Naive B cell (primary cell): ENCODE measurements at regions not wholly inside any gene's neighbourhood (a gene's known extent, or its start where the extent isn't known, plus 50 kb on each side); places are given as distances from the start of the nearest gene placed in this dataset.
A peak's percentile ranks its signal among the peaks of the same experiment; 100 is the strongest.

ENCODE experiments used
- ATAC-seq, 2 donors: fragments of 150-1000 bp; cut with Tn5 transposase; 2 replicates each; pipeline ENCODE4 v1.10.0; 2021; ENCODE audit warnings: low read depth in 2 of 2, mild to moderate bottlenecking in 2 of 2, moderate library complexity in 2 of 2
- DNase-seq: peaks from one replicate; pipeline ENCODE4 v3.0.0; 2022
- H3K27ac Mint-ChIP-seq, 6 donors: one replicate each; pipeline ENCODE4 v1.8.0; 2020 to 2022; ENCODE audit warnings: mild to moderate bottlenecking in 6 of 6, mixed read lengths in 6 of 6, moderate library complexity in 5 of 6, inconsistent platforms in 2 of 6
- H3K27me3 Mint-ChIP-seq, 3 donors: one replicate each; pipeline ENCODE4 v1.8.0; 2021 to 2022; ENCODE audit warnings: mixed read lengths in 3 of 3, mild to moderate bottlenecking in 1 of 3
- H3K36me3 Mint-ChIP-seq, 2 donors: one replicate each; pipeline ENCODE4 v1.8.0; 2020 to 2022; ENCODE audit warnings: mixed read lengths in 2 of 2, inconsistent platforms in 1 of 2, mild to moderate bottlenecking in 1 of 2
- H3K4me1 Mint-ChIP-seq, 3 donors: one replicate each; pipeline ENCODE4 v1.8.0; 2020 to 2022; ENCODE audit warnings: mixed read lengths in 3 of 3, inconsistent platforms in 1 of 3, mild to moderate bottlenecking in 1 of 3, moderate library complexity in 1 of 3
- H3K4me3 Mint-ChIP-seq, 8 donors: one replicate each; pipeline ENCODE4 v1.8.0; 2020 to 2022; ENCODE audit warnings: mild to moderate bottlenecking in 8 of 8, mixed read lengths in 8 of 8, moderate library complexity in 8 of 8, inconsistent platforms in 2 of 8
- H3K9me3 Mint-ChIP-seq, 7 donors: one replicate each; pipeline ENCODE4 v1.8.0; 2020 to 2022; ENCODE audit warnings: mixed read lengths in 7 of 7, mild to moderate bottlenecking in 5 of 7, inconsistent platforms in 2 of 7, moderate library complexity in 1 of 7

- Mint-ChIP-seq H3K4me3 (peak overlapping the region; percentile 35 to 86 (median 72)), H3K9me3 (peaks cover 0 to 7% (median 1%) of the 10 kb centered on the region in 7 donors), H3K27me3 (no peaks in the 10 kb centered on the region), H3K4me1 (peaks cover 18 to 51% (median 41%) of the 10 kb centered on the region in 3 donors), H3K27ac (peak overlapping the region; percentile 3 to 93 (median 66)), H3K36me3 (no peaks in the 10 kb centered on the region)
- ATAC-seq (peak; percentile 76 to 79), DNase-seq (peak; percentile 20)
Observed at GRCh38 chr10:91006752-91007346, 86.0 kb upstream of the ANKRD1 start.

- Mint-ChIP-seq H3K36me3 (no peaks in the 10 kb centered on the region), H3K4me3 (peak overlapping the region in 1 of 8 donors; percentile 85), H3K27ac (no peak overlapping the region)
Observed at GRCh38 chr10:91007655-91008054, 86.8 kb upstream of the ANKRD1 start.

GRCh38 chr10:91009121-91009520 is 88.2 kb upstream of the ANKRD1 start:
- ATAC-seq (no peak), DNase-seq (no peak)
- peaks cover 0 to 7% (median 0%) of the 10 kb centered on the region in 7 donors for H3K9me3 Mint-ChIP-seq
- H3K36me3 Mint-ChIP-seq = no peaks in the 10 kb centered on the region
- H3K4me3 Mint-ChIP-seq = peak overlapping the region in 1 of 8 donors; percentile 57
- peak overlapping the region in 1 of 6 donors; percentile 86 for H3K27ac Mint-ChIP-seq
- no peaks in the 10 kb centered on the region for H3K27me3 Mint-ChIP-seq
- peaks cover 18 to 51% (median 41%) of the 10 kb centered on the region in 3 donors for H3K4me1 Mint-ChIP-seq

More at GRCh38 chr10:91007655-91008054, 86.8 kb upstream of the ANKRD1 start:
- Mint-ChIP-seq H3K27me3 (no peaks in the 10 kb centered on the region), H3K9me3 (peaks cover 0 to 7% (median 1%) of the 10 kb centered on the region in 7 donors), H3K4me1 (peaks cover 18 to 51% (median 41%) of the 10 kb centered on the region in 3 donors)
- DNase-seq (no peak), ATAC-seq (no peak)

- ATAC-seq (no peak), DNase-seq (no peak)
- H3K36me3 Mint-ChIP-seq = no peaks in the 10 kb centered on the region
- H3K9me3 Mint-ChIP-seq = no peaks in the 10 kb centered on the region
- no peak overlapping the region for H3K27ac Mint-ChIP-seq
- H3K27me3 Mint-ChIP-seq = no peaks in the 10 kb centered on the region
- H3K4me1 Mint-ChIP-seq = peaks cover 11 to 39% (median 30%) of the 10 kb centered on the region in 3 donors
- no peak overlapping the region for H3K4me3 Mint-ChIP-seq
Observed at GRCh38 chr10:91010952-91011351, 90.1 kb upstream of the ANKRD1 start.

- Mint-ChIP-seq H3K27me3 (no peaks in the 10 kb centered on the region), H3K36me3 (no peaks in the 10 kb centered on the region), H3K27ac (no peak overlapping the region), H3K4me1 (peaks cover 5 to 25% (median 16%) of the 10 kb centered on the region in 3 donors), H3K9me3 (no peaks in the 10 kb centered on the region), H3K4me3 (no peak overlapping the region)
- no peak for ATAC-seq
- no peak for DNase-seq
Observed at GRCh38 chr10:91012502-91012901, 91.6 kb upstream of the ANKRD1 start.

GRCh38 chr10:91013985-91014384 is 93.1 kb upstream of the ANKRD1 start:
- peaks cover 5 to 23% (median 12%) of the 10 kb centered on the region in 3 donors for H3K4me1 Mint-ChIP-seq
- no peaks in the 10 kb centered on the region for H3K9me3 Mint-ChIP-seq
- peak overlapping the region in 1 of 6 donors; percentile 11 for H3K27ac Mint-ChIP-seq
- H3K36me3 Mint-ChIP-seq = no peaks in the 10 kb centered on the region
- no peak for ATAC-seq
- no peak for DNase-seq
- H3K4me3 Mint-ChIP-seq = no peak overlapping the region
- H3K27me3 Mint-ChIP-seq = no peaks in the 10 kb centered on the region

GRCh38 chr10:91017198-91017597 is 96.3 kb upstream of the ANKRD1 start:
- Mint-ChIP-seq H3K36me3 (no peaks in the 10 kb centered on the region), H3K27me3 (peaks cover 0 to 3% (median 0%) of the 10 kb centered on the region in 3 donors), H3K27ac (no peak overlapping the region), H3K4me3 (no peak overlapping the region), H3K9me3 (no peaks in the 10 kb centered on the region), H3K4me1 (peaks cover 10 to 26% (median 13%) of the 10 kb centered on the region in 3 donors)
- DNase-seq (no peak), ATAC-seq (no peak)

GRCh38 chr10:91021901-91022300 is 101.0 kb upstream of the ANKRD1 start:
- Mint-ChIP-seq H3K27ac (no peak overlapping the region), H3K4me1 (peaks cover 10 to 24% (median 13%) of the 10 kb centered on the region in 3 donors), H3K27me3 (peaks cover 0 to 25% (median 8%) of the 10 kb centered on the region in 3 donors), H3K4me3 (no peak overlapping the region), H3K9me3 (peaks cover 0 to 2% (median 0%) of the 10 kb centered on the region in 7 donors), H3K36me3 (no peaks in the 10 kb centered on the region)
- ATAC-seq (no peak), DNase-seq (no peak)

GRCh38 chr10:91022390-91022789 is 101.5 kb upstream of the ANKRD1 start:
- peaks cover 10 to 24% (median 13%) of the 10 kb centered on the region in 3 donors for H3K4me1 Mint-ChIP-seq

GRCh38 chr10:91022924-91023699 is 102.2 kb upstream of the ANKRD1 start:
- Mint-ChIP-seq H3K4me1 (peaks cover 10 to 23% (median 13%) of the 10 kb centered on the region in 3 donors), H3K9me3 (peaks cover 0 to 3% (median 0%) of the 10 kb centered on the region in 7 donors), H3K4me3 (no peak overlapping the region), H3K27ac (peak overlapping the region in 1 of 6 donors; percentile 12), H3K27me3 (peaks cover 0 to 25% (median 8%) of the 10 kb centered on the region in 3 donors), H3K36me3 (no peaks in the 10 kb centered on the region)
- DNase-seq (no peak), ATAC-seq (no peak)

More at GRCh38 chr10:91022390-91022789, 101.5 kb upstream of the ANKRD1 start:
- no peak overlapping the region for H3K4me3 Mint-ChIP-seq
- H3K27ac Mint-ChIP-seq = no peak overlapping the region
- peaks cover 0 to 3% (median 0%) of the 10 kb centered on the region in 7 donors for H3K9me3 Mint-ChIP-seq
- ATAC-seq (no peak), DNase-seq (no peak)
- no peaks in the 10 kb centered on the region for H3K36me3 Mint-ChIP-seq
- H3K27me3 Mint-ChIP-seq = peaks cover 0 to 25% (median 8%) of the 10 kb centered on the region in 3 donors

GRCh38 chr10:91023700-91024398 is 103.0 kb upstream of the ANKRD1 start:
- DNase-seq (no peak), ATAC-seq (no peak)
- Mint-ChIP-seq H3K4me1 (peaks cover 10 to 16% (median 13%) of the 10 kb centered on the region in 3 donors), H3K27ac (no peak overlapping the region), H3K27me3 (peaks cover 0 to 25% (median 8%) of the 10 kb centered on the region in 3 donors), H3K9me3 (peaks cover 0 to 3% (median 0%) of the 10 kb centered on the region in 7 donors), H3K36me3 (no peaks in the 10 kb centered on the region), H3K4me3 (no peak overlapping the region)

- Mint-ChIP-seq H3K36me3 (no peaks in the 10 kb centered on the region), H3K4me3 (no peak overlapping the region), H3K4me1 (peaks cover 6 to 11% (median 7%) of the 10 kb centered on the region in 3 donors), H3K27ac (no peak overlapping the region), H3K9me3 (peaks cover 0 to 6% (median 0%) of the 10 kb centered on the region in 7 donors), H3K27me3 (peaks cover 0 to 25% (median 8%) of the 10 kb centered on the region in 3 donors)
- DNase-seq (no peak), ATAC-seq (no peak)
Observed at GRCh38 chr10:91024541-91024940, 103.7 kb upstream of the ANKRD1 start.

GRCh38 chr10:91032611-91033206 is 111.8 kb upstream of the ANKRD1 start:
- peaks cover 0 to 4% (median 0%) of the 10 kb centered on the region in 3 donors for H3K27me3 Mint-ChIP-seq
- H3K27ac Mint-ChIP-seq = peak overlapping the region in 1 of 6 donors; percentile 11
- no peaks in the 10 kb centered on the region for H3K36me3 Mint-ChIP-seq
- H3K4me3 Mint-ChIP-seq = no peak overlapping the region
- peaks cover 8 to 19% (median 16%) of the 10 kb centered on the region in 3 donors for H3K4me1 Mint-ChIP-seq
- ATAC-seq (no peak), DNase-seq (no peak)
- peaks cover 0 to 3% (median 0%) of the 10 kb centered on the region in 7 donors for H3K9me3 Mint-ChIP-seq
